ENCODE measurements at regions not wholly inside any gene's neighbourhood (a gene's known extent, or its start where the extent isn't known, plus 50 kb on each side); places are given as distances from the start of the nearest gene placed in this dataset.

DNA sequence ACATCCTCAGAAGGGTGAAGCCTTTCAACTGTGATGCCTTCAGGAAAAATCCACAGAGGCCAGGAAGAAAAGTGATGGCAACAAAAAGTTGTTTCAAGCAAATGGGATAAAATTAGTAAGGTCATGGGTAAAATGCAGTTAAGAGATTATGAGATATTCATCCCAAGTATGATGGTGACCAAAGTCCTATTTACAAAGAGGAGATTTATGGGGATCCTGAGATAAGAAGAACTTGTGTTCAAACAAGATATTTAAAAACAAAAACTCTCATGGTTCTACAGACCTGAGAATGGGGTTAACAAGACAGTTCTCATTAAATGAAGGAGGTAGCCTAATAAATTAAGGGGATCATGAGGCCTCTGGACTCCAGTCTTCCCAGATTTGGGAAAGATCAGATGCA lies 184.4 kb downstream of the FCRL5 start:
- no peak overlapping the region for H3K14ac ChIP-seq (replicated peaks; ENCODE audit: low read depth, low read length)
- no peak overlapping the region for H3K4me2 ChIP-seq (ENCODE audit: low read depth, low read length)
- dilution Hi-C loops (cut with HindIII; ENCODE audit: low sequenced_read_pairs, unreplicated experiment) (no loop called here), in situ Hi-C loops (cut with MboI; ENCODE audit: low sequenced_read_pairs) (loop anchor here (5.0 to 25.0 kb wide), 2 partner anchors 119 to 769 kb away; a partner anchor contains a TSS), intact Hi-C loops (cut with micrococcal nuclease) (loop anchor here (10.0 kb wide), 1 partner anchor 273 kb away; the partner anchor contains the start of gene ETV3L)
- no peak overlapping the region for H4K5ac ChIP-seq (ENCODE audit: low read depth, low read length)
- H3K36me3 ChIP-seq (ENCODE audit: control insufficient read depth, insufficient read depth, low read length) = no peaks in the 10 kb centered on the region
- no peaks in the 10 kb centered on the region for H3K4me1 ChIP-seq (ENCODE audit: control insufficient read depth, insufficient read depth, low read length)
- no peaks in the 10 kb centered on the region for H3K27me3 ChIP-seq (ENCODE audit: control insufficient read depth, insufficient read depth, low read length)
- no peak overlapping the region for H2BK20ac ChIP-seq (ENCODE audit: low read depth, low read length)
- no peak overlapping the region for H2BK120ac ChIP-seq (ENCODE audit: low read depth, low read length)
- no peak overlapping the region for H2AK9ac ChIP-seq (replicated peaks; ENCODE audit: low read depth, low read length, poor library complexity)
- POLR2A ChIA-PET (ENCODE audit: unreplicated experiment) = no interaction called here
- ATAC-seq (ENCODE audit: low read depth) (no peak), DNase-seq (no peak)
- no peak overlapping the region for H3K4ac ChIP-seq (ENCODE audit: low read depth, low read length)
- H3K4me3 ChIP-seq (ENCODE audit: insufficient read depth, low read depth, low read length) = no peak overlapping the region
- no peak overlapping the region for H3K23ac ChIP-seq (ENCODE audit: low read depth, low read length)
- H2AFZ ChIP-seq (replicated peaks; ENCODE audit: low read length, poor library complexity) = no peak overlapping the region
- H3K79me1 ChIP-seq (ENCODE audit: low read depth in 1 of 2, low read length in 2 of 2) = no peaks in the 10 kb centered on the region
- H4K8ac ChIP-seq (ENCODE audit: low read depth in 2 of 2, low read length in 2 of 2) = no peak overlapping the region
- H2BK5ac ChIP-seq (ENCODE audit: low read depth, low read length, poor library complexity, severe bottlenecking) = no peak overlapping the region
- TF ChIP-seq, protein P1, sequence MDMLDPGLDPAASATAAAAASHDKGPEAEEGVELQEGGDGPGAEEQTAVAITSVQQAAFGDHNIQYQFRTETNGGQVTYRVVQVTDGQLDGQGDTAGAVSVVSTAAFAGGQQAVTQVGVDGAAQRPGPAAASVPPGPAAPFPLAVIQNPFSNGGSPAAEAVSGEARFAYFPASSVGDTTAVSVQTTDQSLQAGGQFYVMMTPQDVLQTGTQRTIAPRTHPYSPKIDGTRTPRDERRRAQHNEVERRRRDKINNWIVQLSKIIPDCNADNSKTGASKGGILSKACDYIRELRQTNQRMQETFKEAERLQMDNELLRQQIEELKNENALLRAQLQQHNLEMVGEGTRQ (IDR thresholded peaks at IDR 0.05; ENCODE audit: low read depth, low read length) = no peak
- no peak for TF ChIP-seq BHLHE40 (IDR thresholded peaks at IDR 0.05; ENCODE audit: low read depth, low read length)
- TF ChIP-seq FOS (IDR thresholded peaks at IDR 0.05; ENCODE audit: low read depth, low read length) = no peak
- no peak overlapping the region for H3K27ac ChIP-seq (ENCODE audit: insufficient read depth, low read length)
- H4K20me1 ChIP-seq (ENCODE audit: insufficient read depth, low read length) = no peaks in the 10 kb centered on the region
- CTCF ChIA-PET = no interaction called here
- no peak overlapping the region for H3K9ac ChIP-seq (ENCODE audit: low read depth, low read length)
- no peak overlapping the region for H2BK15ac ChIP-seq (ENCODE audit: low read depth, low read length)
- H4K91ac ChIP-seq (ENCODE audit: insufficient read depth, low read depth, low read length) = no peak overlapping the region
- H3K56ac ChIP-seq (ENCODE audit: extremely low read depth, insufficient read depth, low read length) = no peak overlapping the region
- BruUV-seq (replicated peaks) = no TSS peak
- H3K18ac ChIP-seq (ENCODE audit: low read depth, low read length) = no peak overlapping the region
- no peaks in the 10 kb centered on the region for H3K9me3 ChIP-seq (ENCODE audit: control insufficient read depth, insufficient read depth, low read length)
- H3K9me1 ChIP-seq (ENCODE audit: insufficient read depth, low read length) = no peaks in the 10 kb centered on the region
- H2AK5ac ChIP-seq (ENCODE audit: low read depth, low read length) = no peak overlapping the region
